ENCODE measurements at regions not wholly inside any gene's neighbourhood (a gene's known extent, or its start where the extent isn't known, plus 50 kb on each side); places are given as distances from the start of the nearest gene placed in this dataset.
"Not testable (repeated sequence)": the region's sequence is repeated elsewhere in the genome, so short reads cannot be mapped to it uniquely, and the experiment has no call there.

- DNase-seq = no peak
Measured at GRCh38 chr17:69677130-69677529, 262.6 kb downstream of the MAP2K6 start.

- DNase-seq = no peak
Measured at GRCh38 chr17:69678206-69678605, 263.7 kb downstream of the MAP2K6 start.

- DNase-seq = no peak
Measured at GRCh38 chr17:69679829-69680228, 265.3 kb downstream of the MAP2K6 start.

- DNase-seq = no peak
Measured at GRCh38 chr17:69684251-69684650, 269.8 kb downstream of the MAP2K6 start.

GRCh38 chr17:69685150-69685549, 270.7 kb downstream of the MAP2K6 start:
- DNase-seq = peak; percentile 5

- no peak for DNase-seq
Measured at GRCh38 chr17:69690531-69690930, 276.0 kb downstream of the MAP2K6 start.

- no peak for DNase-seq
Measured at GRCh38 chr17:69692171-69692570, 277.7 kb downstream of the MAP2K6 start.

GRCh38 chr17:69695646-69696045, 281.1 kb downstream of the MAP2K6 start:
- no peak for DNase-seq

- DNase-seq = no peak
Measured at GRCh38 chr17:69696650-69697049, 282.2 kb downstream of the MAP2K6 start.

- not testable (repeated sequence) for DNase-seq
Measured at GRCh38 chr17:69698352-69698751, 283.9 kb downstream of the MAP2K6 start.

GRCh38 chr17:69702078-69702477, 287.6 kb downstream of the MAP2K6 start:
- peak; percentile 76 for DNase-seq

GRCh38 chr17:69703751-69704150, 289.3 kb downstream of the MAP2K6 start:
- no peak for DNase-seq

- no peak for DNase-seq
Measured at GRCh38 chr17:69704935-69705334, 290.4 kb downstream of the MAP2K6 start.

- no peak for DNase-seq
Measured at GRCh38 chr17:69706127-69706526, 291.6 kb downstream of the MAP2K6 start.

GRCh38 chr17:69709441-69709840, 294.9 kb downstream of the MAP2K6 start:
- no peak for DNase-seq

- DNase-seq = no peak
Measured at GRCh38 chr17:69710926-69711325, 296.4 kb downstream of the MAP2K6 start.

GRCh38 chr17:69711541-69711940, 297.0 kb downstream of the MAP2K6 start:
- DNase-seq = no peak

GRCh38 chr17:69712801-69713311, 298.4 kb downstream of the MAP2K6 start:
- no peak for DNase-seq

GRCh38 chr17:69713815-69714214, 299.3 kb downstream of the MAP2K6 start:
- DNase-seq = no peak

GRCh38 chr17:69714669-69715068, 300.2 kb downstream of the MAP2K6 start:
- no peak for DNase-seq

GRCh38 chr17:69715656-69716055, 301.2 kb downstream of the MAP2K6 start:
- no peak for DNase-seq

GRCh38 chr17:69716556-69716955, 302.1 kb downstream of the MAP2K6 start:
- DNase-seq = no peak

- DNase-seq = no peak
Measured at GRCh38 chr17:69717214-69717613, 302.7 kb downstream of the MAP2K6 start.

GRCh38 chr17:69717819-69718218, 303.3 kb downstream of the MAP2K6 start:
- no peak for DNase-seq

GRCh38 chr17:69719474-69720048, 305.1 kb downstream of the MAP2K6 start:
- no peak for DNase-seq

Data from DMS53 (cell line).